GM04504 (cell line): ENCODE measurements at regions not wholly inside any gene's neighbourhood (a gene's known extent, or its start where the extent isn't known, plus 50 kb on each side); places are given as distances from the start of the nearest gene placed in this dataset.
"Not testable (repeated sequence)": the region's sequence is repeated elsewhere in the genome, so short reads cannot be mapped to it uniquely, and the experiment has no call there.

Source experiments
- DNase-seq: peaks from one replicate; pipeline ENCODE4 v3.0.0-alpha.2; 2012; ENCODE audit warnings: low read depth

DNA sequence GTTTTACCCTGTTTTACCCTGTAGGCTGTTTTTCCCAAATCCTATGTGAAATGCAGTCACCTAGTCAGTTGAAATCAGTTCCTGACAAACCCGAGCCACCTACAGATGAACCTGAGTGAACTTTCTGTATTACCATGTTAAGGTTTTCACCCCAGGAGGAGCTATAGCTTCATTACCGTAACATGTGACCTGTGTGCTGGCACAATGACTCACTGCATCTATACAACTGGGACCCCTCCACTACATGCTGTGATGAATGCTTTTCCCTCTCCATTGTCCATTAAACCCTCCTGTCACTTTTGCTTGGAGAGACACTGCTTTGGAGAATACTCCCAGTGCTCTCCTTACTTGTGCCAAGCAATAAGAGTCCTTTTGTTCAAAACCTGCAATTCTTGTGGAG is 1974.8 kb downstream of the EFNA5 start:
- no peak for DNase-seq

DNA sequence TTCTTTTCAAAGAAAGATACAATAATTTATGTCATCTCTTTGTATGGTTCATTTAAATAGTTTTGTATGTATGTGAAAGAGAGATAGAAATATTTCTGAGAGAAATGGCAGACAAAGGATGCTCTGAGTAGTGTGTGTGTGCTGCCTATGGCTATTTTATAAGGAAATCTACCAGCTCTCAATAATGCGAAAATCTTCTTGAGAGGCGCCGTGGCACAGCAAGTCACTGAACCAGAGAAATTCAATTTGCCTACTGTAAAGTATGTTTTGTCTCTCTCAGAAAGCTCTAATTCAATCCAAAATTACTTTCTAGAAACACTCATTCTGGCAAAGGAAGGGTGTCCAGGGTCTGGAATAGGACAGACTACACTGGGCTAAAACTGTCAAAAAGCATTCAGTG is 1981.1 kb downstream of the EFNA5 start:
- no peak for DNase-seq

DNA sequence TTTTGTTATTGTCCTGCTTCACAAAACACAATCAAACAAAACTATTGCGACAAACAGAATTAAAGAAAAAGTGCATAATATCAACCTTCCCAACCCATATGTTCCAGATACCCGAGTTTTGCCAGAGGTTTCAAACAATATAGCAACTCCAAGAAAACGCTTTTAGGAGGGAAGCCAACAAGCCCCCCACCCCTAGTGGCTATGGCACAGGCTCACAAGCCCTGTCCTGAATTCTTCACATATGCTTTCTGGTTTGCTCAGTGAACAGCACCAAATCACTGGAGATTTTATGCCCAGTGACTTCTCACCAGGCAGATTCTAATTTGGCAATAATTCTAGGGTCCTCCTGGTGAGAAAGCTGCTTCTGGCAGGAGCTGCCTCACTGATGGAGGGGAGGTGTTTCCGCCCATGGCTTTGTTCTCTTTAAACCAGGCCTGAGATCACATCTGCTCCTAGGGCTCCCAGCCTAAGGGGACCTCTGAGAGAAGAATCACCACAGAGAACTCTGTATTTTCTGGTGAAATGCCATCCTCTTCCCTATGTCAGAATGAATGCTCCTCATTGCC is 1982.4 kb downstream of the EFNA5 start:
- no peak for DNase-seq

- DNase-seq, result no peak
Measured at GRCh38 chr5:105687493-105687892, 1983.2 kb downstream of the EFNA5 start.

DNA sequence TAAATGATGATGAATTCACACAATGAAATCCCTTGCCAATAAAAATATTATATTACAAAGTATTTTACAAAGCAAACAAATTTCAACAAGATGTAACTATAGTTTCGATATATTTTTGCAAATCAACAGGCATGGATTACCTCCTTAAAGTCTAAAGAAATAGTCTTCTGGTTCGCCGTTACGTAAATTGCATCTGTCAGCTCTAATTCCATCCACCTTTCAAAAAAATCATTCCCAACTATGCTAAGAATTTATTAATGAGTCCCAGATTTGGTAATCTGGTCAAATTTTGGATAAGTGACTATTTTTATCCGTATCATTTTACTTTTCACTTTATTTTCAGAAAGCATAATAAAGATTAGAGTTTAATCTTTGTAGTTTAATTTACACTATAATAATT is 1984.9 kb downstream of the EFNA5 start:
- DNase-seq, result no peak

DNA sequence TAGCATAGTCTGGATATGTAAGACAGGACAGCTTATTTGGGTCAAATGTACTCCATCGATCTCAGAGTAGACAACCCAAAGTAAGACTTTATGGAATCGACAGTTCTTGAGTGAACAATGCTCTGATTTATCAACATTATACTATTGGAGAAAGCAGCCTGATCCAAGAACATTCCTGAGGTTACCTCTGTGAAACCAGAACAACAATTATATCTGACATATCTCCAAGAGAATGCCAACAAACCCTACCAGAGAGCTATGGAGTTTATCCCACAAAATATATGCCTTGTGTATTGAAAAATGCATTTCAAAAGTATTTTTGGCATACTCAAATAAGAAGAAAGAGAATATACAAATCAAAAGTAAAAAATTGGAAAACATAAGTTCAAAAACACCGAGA is 1985.9 kb downstream of the EFNA5 start:
- DNase-seq, result no peak

DNA sequence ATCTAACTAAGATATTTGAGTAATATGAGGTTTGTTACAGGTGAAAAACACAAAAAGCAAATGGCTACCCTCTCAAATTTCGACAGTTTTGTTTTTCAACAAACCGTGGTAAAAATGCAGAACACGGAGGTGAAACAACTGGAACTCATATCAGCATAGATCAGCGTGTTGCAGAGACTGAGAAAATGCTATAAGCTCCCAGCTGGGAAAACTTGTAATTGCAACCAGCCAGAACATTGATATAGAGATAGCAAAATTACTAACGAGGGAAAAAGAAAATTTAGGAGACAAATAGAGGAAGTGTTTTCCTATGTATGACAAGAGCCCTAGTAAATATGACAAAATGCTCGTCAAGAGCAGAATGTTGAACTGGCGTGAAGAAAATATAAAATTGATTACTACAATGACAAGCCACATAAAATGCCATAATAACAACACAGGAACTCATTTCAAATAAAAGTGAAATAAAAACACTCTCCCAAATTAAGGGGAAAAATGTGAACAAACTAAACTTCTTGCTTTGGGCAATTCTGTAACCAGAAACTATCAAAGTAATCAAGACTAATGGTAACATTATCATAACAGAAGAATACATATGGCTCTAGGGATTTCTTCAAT is 1989.8 kb downstream of the EFNA5 start:
- no peak for DNase-seq

DNA sequence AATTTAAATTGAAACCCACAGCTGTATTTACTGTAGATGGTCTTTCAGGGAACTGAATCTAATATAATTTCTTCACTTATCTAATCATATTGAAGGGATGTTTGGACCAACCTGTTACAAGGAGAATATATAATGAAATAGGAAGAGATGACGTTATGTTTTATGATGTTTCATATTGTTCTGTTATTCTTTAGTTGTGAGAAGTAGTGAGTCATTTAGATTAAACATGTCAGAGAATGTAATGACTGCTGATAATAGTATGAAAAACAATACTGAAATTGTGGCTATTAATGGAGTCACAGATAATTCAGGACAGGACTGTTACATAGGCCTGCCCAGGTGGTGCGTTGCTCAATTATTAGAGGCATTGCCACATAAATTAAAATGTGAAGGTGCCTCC is 1993.4 kb downstream of the EFNA5 start:
- no peak for DNase-seq

DNA sequence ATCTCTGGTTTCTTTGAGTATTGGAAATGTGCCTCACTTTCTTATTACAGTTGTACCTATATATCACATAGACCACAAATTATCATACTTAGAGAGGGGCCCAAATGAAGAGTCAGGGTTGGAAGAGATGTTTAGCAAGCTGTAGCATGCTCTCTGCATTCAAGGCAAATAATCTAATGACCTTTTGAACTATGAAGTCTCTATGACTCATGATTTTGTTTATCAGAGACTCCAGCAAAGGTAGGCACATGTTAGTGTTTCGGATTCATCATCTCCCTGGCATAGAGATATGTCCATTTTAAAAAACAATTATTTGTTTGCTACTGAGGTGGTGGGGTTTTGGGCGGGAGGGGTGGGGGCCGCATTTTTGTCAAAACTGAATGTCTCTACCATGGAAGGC is 2000.1 kb downstream of the EFNA5 start:
- DNase-seq, result no peak

- DNase-seq, result no peak
Measured at GRCh38 chr5:105663671-105664070, 2007.1 kb downstream of the EFNA5 start.

GRCh38 chr5:105659396-105659795 is 2011.3 kb downstream of the EFNA5 start:
- DNase-seq, result no peak

DNA sequence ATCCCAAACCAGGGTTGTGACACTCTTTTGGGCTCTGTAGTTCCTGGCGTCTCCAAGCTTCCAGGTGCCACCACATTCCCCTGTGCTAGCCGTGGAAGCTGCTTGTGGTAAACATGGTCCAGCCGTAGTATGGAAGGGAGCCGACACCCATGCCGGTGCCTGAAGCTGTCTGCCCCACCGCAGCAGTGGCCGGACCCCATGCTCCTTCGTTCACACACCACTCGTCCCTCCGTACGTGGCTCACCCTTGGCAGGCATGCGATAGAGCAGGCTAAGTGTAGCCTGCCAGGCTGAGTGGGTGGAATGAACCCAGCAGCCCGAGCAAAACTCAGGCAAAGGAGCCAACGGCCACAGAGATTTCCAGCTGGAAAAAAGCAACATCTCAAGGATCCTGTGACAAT is 2030.4 kb downstream of the EFNA5 start:
- no peak for DNase-seq

DNA sequence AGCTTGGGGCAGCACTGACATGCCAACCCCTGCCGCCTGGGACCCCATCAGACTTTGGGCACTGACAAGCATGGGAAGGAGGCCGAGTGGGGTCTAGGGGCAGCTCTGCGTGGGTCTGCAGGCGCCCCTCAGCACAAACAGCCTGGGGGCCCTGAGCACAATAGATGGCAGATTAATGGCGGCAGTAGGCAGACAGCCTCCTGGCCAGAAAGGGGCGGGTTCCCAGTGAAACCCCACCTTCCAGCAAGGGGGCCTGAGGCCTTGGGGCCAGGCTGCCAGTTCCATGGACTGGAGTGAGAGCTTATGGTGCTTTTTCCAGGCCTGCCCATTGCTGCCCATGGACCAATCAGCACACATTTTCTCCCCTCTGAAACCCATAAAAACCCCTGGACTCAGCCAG is 2031.2 kb downstream of the EFNA5 start:
- DNase-seq, result no peak

DNA sequence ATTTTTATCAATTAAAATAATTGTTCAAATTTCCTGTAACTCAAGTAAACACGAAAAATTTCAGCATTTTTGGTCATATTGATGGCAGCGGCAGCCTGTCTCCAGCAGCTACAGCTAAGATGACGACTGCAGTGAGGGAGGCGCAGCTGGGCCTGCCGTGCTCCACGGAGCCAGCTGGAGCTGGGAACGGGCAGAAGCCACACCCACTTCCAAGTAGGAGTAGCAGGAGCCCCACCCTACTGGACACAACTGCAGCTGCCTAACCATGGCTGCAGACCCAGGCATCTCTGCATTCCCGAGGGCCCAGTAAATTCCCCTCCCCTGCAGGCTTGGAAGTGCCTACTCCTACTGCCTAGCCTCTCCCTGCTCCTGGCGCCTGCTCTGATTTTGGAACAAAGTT is 2031.7 kb downstream of the EFNA5 start:
- no peak for DNase-seq

GRCh38 chr5:105638437-105638836 is 2032.3 kb downstream of the EFNA5 start:
- no peak for DNase-seq

- no peak for DNase-seq
Measured at GRCh38 chr5:105632043-105632442, 2038.7 kb downstream of the EFNA5 start.

DNA sequence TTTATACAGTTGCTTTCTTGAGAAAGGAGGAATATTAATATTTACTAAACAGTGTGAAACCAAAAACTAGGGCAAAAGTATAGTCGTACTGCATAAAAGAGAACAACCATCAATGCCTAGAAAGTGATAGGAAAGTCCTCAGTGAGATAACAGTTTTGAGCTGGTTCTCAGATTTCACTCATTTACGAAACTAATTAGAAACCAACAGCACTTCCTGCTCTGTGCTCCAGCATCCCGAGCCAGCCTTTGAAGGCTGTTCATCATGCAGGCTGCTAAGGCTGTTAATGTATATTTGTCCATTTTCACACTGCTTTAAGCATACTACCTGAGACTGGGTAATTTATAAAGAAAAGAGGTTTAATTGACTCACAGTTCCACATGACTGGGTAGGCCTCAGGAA is 2039.9 kb downstream of the EFNA5 start:
- no peak for DNase-seq

GRCh38 chr5:105619725-105620124 is 2051.0 kb downstream of the EFNA5 start:
- no peak for DNase-seq

- no peak for DNase-seq
Measured at GRCh38 chr5:105617436-105618215, 2053.1 kb downstream of the EFNA5 start.

DNA sequence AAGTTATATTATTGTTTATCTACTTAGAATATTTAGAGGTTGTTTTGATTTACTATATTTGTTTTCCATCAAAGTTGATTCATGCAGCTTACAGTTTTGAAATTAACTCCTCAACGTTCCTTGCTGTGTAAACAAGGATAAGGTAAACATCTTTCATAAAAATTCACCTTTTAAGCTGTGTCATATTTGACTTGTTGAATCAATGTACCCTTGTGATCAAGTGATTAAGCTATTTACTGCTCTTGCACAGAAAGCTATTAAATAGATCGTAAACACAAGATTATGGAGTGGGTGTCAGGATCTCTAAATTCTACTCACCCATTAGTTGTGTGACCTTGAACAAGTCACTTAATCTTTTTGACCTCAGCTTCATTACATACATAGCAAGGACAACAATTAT is 2054.0 kb upstream of the NUDT12 start:
- no peak for DNase-seq

GRCh38 chr5:105602406-105602805 is 2039.8 kb upstream of the NUDT12 start:
- not testable (repeated sequence) for DNase-seq

GRCh38 chr5:105593011-105593760 is 2030.6 kb upstream of the NUDT12 start:
- DNase-seq, result no peak
